Daoy (cell line): ENCODE measurements at regions not wholly inside any gene's neighbourhood (a gene's known extent, or its start where the extent isn't known, plus 50 kb on each side); places are given as distances from the start of the nearest gene placed in this dataset.

ENCODE experiments used
- DNase-seq: peaks from one replicate; pipeline ENCODE4 v3.0.0-alpha.2; 2015; ENCODE audit warnings: low read depth

DNA sequence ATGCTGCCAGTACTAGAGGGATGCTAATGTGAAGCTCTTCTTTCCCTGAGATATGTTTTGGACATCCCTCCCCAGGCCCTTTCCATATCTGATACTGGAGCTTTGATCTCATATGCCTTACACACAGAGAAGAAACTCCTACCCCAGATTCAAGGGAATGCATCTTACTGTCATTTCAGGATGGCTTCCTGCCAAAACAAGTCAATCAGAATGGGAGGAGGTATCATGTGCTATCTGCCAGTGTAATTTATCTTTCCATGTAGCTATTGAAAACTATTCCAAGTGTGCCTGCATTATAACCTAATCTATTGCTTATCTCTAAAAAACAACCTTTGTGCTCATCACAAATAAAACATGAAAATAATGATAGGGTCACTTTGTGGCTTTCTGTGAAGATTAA lies 269.9 kb upstream of the SETBP1 start:
- DNase-seq: no peak

DNA sequence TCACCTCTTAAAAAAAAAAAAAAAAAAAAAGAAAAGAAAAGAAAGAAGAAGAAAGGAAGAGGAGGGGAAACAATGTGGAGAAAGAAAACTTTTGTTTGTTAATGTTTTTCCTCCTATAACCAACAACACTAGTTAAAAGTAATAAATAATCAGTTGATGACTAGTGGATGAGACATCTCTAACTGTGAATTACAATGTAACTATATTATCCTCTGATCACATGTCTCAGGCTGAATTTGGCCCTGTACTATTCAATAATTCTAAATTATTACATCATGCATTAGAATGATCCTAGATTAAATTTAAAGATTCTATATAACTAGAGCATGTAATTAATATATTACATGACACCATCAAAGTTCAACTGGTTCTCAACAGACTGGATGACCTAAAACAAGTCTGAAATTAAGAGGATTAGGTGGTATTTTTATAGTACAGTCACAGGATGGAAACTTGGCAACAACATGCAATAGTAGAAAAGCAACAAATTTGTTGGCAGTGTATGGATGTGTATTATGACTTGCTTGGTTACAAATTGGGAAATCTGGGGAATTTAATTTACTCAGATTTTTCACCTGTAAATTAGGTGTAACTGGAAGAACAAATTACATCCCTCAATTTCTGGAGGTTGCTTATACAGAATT lies 269.3 kb upstream of the SETBP1 start:
- no peak for DNase-seq

DNA sequence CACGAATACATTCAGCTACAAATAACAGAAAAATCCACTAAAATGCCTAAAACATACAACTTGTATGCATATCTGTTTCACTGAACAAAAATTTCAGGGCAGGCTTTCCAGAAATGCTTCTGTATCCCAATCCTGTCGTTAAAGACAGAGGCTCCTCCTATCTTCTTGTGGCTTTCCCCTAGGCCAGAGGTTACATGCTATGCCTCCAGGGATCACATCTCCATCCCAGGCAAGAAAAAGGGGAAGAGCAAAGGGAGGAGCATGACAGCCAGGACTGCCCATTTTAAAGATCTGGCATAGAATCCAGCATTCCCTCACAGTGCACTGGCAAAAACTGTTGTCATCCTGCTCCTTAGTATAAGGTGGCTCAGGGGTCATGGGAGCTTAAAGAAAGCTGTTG lies 268.7 kb upstream of the SETBP1 start:
- DNase-seq: no peak

DNA sequence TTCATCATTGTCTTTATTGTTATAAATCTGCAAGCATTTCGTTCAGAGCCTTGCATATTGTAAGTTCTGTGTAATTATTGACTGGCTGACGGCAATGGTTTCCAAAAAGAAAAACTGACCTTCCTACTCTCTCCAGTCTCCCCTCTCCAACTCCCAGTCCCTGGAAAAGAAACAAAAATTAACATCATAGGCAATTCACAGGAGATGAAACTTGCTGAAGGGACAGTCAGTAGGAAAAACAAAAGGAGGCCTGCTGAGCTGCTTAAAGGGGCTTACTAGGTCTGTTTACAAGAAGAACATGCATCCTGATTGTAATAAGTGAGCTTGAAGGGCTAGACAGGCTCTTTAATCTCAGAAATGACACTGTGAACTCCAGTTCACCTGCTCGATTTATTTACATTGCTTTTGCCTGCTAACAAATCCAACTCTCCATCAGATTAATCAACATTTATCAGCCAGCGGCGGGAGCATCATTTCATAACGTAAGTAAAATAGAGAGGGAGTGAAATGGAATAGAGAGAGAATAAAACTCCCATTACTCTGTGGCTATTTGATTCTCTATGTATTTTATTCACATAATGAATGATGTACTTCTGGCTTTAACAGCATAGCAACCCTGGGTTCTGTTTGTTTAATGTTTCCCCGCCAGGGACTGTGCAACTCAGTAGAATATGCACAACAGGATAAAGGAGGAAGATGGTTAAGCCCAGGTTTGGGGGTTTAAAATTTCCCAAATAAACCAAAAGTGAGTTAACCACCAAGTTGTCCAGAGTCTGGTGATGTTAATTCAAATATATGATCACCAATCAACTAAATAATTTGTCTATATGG lies 256.7 kb upstream of the SETBP1 start:
- DNase-seq: no peak

DNA sequence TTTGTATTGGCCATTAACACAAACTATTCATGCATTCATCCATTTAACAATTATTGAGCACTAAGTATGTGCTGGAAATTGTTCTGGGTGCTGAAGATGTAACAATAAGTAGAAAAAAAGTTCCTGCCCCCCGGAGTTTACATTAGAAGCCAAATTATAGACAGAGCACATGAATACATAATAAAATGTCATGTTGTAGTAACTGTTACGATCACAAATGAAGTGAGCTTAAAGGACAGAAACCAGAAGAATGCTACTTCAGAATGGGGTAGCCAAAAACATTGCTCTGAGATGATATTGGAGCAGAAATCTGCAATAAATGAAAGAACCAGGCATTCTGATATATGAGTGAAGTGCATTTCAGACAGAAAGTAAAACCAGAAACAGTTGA lies 256.0 kb upstream of the SETBP1 start:
- DNase-seq: no peak

DNA sequence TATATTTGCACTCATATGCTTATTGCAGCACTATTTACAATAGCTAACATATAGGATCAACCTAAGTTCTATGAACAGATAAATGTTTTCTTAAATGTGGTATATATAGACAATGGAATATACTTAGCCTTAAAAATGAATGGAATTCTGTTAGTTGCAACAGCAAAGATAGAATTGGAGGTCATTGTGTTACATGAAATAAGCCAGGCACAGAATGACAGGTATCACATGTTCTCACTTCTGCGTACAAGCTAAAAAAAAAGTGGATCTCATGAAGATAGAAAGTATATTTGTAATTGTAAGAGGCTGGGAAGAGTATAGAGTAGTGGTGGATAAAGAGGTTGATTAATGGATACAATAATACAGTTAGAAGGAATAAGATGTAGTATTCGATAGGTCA lies 255.5 kb upstream of the SETBP1 start:
- DNase-seq: no peak

DNA sequence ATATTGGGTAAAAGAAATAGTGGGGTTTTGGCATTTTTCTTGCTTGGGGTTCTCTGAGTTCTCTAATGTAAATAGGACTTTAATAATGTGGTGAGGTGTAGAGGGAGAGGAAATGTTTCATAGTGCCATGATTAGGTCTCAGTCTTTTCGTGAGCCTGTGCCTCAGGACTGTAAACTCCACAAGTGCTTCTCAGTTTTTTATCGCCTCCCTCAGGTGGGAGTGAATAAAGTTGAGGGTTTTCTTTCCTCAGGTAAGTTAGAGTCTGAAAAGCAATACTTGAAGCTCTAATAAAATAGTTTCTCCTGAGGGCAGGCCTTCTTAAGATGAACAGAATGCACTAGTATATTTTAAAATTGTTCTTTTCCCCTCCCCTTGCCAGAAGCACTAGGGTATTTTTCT lies 243.1 kb upstream of the SETBP1 start:
- no peak for DNase-seq

DNA sequence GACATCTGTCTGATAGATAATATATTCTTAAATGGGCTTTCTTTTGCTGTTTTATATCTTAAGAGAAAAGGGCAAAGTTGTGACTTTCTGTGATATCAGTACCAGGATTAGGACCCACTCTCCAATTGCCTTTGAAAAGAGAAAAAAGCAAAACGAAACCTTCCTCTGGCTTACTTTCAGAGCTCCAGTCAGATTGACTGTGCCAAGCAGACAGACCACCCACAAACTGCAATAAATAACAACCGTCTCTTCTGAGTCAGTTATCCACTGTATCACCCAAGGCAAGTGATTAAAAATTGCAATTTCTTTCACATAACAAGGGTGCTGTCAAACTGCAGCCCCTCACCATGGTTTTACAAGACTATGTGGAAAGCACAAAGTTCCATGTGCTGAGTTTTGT lies 230.5 kb upstream of the SETBP1 start:
- DNase-seq: no peak

DNA sequence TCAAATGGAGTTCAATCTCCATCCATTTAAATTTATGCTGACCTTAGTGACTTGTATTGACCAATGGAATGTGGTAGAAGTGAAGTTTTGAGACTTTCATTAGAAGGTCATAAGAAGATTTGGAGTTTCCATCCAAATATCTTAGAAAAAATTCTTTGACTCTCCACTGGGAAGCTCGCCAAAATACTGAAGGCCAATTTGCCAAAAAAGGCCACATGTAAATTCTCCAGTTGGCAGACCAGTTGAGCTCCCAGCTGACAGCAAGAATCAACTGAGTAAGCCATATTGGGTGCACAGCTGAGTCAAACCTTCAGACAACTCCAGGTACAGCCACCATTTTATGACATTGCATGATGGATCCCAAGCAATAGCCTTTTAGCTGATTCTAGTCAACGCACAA lies 228.3 kb upstream of the SETBP1 start:
- no peak for DNase-seq

DNA sequence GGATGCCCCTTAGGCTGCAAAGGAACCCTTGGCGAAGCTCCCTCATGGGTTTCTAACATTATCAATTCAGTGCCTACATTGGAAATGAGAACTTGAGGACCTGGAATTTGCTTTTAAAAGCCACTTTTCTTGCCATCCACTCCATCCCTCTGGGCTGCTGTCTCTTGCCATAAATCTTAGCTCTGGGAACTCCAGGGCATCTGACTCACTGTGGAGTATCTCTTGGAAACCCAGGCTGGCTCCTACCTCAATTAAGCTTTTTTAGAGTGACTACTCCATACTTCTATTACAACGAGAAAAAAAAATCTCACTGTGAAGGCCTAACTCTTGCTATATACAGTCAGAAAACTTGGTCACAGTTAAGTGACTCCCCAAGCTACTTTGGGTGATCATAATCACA lies 227.2 kb upstream of the SETBP1 start:
- no peak for DNase-seq

DNA sequence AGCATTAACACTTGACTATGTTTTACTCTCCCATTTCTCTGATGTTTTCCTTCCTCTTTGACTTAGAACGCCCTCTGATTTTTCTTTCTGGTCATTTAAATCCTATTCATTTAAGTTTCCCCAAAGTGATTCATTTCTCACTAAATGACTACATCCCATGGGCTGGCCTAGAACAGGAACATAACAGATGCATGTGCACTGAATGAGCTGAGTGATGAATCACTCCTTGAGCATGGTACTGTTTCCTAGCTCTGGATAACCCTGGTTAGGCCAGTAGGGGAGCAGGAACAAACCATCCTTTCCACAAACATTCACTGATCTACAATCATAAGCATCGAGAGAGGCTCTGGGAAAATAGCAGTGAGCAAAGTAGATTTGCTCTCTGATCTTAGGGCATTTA lies 221.9 kb upstream of the SETBP1 start:
- peak; percentile 1 for DNase-seq

DNA sequence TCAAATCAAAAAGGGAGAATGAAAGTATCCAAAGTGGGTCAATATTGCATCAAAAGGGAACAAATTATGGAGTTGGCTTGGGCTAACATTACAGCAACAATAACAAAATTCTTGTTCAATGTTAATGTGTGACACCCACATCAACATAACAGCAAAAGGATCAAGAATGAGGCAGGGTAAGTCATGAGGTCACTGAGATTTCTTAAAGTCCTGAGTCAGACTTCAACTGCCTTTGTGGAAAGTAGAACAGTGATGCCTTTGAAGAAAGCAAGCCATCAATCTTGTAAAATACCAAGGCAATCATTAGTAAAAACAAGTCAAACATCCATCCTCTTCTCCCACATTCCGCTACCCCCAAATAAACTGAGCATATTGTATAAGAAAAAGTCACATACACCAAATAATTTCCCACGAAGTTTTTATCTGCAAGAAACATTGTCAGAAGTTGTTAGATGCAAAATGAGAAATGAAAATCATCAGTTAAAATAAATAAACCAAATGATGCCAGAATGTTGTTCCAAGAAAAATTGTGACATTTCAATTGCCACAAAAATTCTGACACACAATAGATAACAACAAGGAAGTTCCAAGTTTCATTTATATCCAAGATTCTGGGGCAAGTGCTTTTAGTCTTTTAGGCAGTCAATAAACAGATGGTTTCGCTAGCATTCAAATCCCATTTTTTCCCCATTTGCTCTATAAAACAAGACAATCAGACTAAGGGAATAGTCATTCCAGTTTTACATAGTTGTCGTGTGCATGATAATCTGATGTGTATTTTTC lies 216.1 kb upstream of the SETBP1 start:
- no peak for DNase-seq

DNA sequence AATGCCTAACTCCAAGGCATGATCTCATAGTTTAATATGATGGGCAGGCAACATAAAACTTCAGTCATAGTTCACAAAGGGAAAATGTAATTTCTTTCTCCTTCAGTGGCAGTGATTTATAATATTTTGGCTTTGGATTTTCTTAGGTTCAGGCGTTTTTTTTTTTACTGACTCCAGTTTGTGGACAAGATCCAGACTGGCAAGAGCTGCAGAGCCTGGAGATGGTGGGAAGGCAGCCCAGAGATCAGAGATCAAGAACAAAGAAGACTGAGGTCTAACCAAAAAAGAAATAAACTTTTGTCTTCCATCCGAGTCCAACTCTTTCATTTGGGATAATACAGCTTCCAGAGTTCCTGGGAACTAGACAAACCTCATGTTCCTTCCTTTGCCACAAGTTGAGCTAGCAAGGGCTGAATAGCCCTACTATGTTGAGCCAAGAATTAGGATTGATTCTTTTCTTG lies 215.3 kb upstream of the SETBP1 start:
- DNase-seq: no peak

DNA sequence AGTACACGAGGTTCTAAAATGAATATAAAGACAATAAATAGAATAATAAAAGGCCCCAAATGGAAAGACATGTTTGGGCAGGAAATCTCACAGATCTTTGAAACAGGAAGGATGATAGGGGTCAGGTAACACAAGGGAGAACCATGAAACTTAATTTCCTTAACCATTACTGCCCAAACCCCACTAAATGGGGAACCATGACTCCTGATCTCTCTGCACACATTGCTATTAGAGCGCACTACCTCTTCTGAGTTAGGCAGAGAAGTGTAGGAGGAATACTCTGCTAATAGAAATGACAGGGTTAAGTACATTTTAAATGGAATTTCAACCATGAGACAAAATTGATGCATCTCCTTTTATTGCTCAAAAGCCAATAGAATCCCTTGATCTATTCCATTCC lies 213.7 kb upstream of the SETBP1 start:
- no peak for DNase-seq

DNA sequence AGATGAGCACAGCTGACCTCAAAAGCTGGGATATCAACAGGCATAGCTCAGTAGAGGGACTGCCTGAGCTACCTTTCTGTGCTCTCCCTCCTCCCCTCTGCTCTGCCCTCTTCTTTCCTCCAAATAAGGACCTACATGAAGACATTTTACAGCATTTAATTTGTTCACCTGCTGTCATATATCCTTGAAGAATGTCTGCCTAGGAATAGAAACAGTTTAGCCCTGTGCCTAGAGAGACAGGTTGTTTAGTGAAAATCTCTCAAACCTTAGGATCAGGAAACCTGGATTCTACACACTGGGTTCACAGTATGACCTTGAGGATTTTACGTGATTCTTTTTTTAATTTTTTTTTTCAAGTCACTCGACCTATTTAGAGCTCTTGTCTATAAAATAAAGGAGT lies 213.0 kb upstream of the SETBP1 start:
- no peak for DNase-seq

DNA sequence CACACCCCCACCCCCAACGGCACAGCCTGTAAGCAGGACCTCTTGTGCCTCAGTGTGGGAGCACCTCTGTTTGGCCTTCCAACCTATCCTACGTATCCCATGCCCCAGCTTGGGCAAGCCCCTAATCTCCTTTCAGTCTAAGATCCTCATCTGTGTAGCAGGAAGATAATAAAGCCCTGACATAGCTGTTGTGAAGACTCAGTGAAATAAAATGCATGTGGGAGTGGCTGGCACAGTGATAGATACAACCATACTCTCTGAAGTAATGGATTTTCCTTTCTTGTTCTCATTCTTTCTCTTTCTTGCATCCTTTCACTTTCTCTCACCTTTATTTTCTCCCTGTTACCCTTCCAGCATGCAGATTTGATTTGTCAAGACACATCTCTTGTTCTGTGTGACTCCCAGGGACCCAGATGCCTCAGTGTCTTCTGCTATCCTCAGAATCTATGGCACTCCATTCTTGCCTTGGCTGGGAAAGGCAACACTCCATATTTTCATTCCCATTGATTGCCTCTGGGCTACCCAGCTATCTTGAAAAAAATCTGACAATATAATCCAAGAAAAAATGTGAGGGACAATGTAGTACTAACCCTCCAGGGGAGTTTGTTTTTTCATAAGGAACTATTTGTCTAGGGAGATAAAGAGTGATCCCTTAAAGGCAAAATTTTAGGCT lies 207.2 kb upstream of the SETBP1 start:
- no peak for DNase-seq

DNA sequence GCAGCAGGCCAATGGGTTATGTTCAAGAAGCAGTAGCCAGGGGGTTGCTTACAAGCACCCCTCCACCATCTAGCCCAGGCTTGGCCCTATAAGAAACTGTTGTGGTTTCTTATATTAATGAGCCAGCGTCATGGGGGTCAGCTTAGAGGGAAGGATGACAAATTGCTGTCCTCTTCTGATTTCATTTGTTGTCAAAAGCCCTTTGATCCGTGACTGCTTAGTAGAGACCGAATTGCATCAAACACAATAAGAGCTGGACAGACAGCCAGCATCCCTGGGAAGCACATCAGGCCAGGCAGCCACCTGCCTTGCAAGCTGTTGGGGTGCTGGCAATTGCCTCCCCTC lies 206.6 kb upstream of the SETBP1 start:
- DNase-seq: no peak

DNA sequence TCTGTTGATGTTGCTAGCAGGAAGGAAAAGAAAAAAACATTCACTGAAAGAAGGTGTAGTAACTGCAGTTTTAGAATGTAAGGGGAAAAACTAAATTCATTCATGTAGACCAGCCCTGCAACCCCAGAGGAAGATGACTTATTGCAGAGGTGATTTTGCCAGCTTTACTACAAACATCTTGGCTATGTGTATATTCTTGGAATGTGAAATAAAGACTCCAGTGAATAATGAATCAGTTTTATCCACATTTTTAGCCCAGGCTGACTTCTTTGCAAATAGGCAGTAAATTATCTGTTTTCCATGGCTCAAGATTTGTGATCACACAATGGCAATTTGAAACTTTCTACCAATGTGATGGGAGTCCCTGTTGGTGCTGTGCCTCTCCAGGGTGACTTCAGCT lies 206.1 kb upstream of the SETBP1 start:
- no peak for DNase-seq

DNA sequence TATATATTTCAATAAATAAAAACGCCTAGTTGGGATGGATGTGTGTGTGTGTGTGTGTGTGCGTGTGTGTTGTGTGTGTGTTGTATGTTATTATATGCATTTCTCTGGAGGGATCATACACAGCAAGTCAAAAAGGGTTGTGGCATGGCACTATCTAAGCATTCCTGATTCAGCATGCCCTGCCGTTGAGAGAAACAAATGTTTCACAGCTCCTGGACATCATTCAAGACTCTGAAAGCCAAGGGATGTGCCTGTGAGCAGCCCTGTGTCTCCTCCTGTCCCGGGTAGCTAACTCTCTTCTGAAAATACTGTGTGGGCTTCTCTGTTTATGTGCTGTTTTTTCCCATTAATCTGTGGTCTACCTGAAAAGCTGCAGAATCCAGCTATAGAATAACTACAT lies 197.9 kb upstream of the SETBP1 start:
- DNase-seq: no peak

DNA sequence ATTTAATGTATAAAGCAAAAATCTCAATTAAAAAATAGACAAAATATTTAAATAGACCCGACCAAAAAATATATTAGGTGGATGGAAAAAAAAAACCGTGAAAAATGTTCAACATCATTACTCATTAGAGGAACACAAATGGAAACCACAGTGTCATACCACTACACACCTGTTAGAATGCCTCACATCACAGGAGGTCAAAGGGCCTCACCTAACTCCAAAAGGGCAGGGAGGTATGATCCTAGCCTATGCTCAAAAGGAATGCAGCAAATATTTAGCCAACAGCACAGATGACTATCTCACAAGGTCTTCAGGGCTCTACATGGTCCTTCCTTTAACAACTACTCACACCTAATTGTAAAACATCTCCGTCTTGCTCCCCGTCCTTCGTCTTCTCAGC lies 185.5 kb upstream of the SETBP1 start:
- DNase-seq: no peak

DNA sequence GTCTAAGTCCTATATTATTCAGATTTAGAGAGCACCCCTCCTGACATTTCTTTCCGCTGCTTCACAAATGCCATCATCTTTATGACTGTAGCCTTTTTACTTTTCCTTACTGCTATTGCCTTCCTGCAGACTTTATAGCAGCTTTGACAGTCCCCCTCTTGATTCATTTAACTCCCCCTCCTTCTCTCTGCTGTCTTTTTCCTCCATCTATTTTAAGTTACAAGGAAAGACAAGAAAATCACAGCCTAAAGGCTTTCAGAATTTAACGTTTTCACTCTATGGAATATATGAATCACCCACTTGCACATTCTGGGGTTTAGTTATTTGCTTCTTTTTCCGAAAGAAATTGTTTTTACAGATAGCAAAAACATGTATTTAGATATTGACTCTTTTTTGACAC lies 183.4 kb upstream of the SETBP1 start:
- DNase-seq: no peak

DNA sequence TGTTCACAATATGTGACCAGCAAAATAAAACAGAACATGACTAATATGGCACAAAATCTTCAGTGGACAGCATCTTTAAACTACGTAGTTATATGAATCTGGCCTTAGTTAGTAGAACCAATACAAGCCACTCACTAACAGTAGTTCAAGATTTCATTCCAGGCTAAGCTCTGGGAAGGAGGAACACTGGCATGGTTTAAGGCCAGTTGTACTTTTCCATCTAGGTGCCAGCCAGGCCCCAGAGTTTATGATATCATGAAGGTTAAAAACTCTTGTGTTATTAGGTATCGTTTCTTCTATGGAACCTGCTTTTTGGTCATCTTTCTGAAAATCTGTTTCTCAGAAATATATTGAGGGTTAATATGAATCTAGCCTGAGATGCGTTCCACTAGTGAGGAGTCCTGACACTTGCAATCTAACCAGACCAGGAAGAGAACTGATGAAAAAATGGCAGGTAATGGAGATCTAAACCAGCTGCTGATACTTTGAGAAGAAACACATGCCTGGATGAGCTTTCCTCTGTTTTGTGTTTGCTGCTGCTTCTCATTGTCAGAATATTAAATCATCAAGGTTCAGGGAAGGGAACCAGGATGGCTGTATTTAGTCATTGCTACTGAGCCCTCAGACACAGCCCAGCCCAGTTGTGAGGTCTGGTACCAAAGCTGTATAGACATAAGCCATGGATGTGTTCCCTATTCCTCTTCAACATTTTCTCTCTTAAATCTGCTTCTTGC lies 182.8 kb upstream of the SETBP1 start:
- DNase-seq: no peak
